ENCODE measurements at regions not wholly inside any gene's neighbourhood (a gene's known extent, or its start where the extent isn't known, plus 50 kb on each side); places are given as distances from the start of the nearest gene placed in this dataset.

GRCh38 chr13:69477451-69477850 is 630.2 kb upstream of the ATXN8OS start:
- TF ChIP-seq POLR2AphosphoS5 (IDR thresholded peaks at IDR 0.05; ENCODE audit: low read depth) = no peak
- no peak for TF ChIP-seq SPI1 (IDR thresholded peaks at IDR 0.05; ENCODE audit: borderline replicate concordance, low read depth)
- no peak for TF ChIP-seq GABPA (IDR thresholded peaks at IDR 0.05; ENCODE audit: low read depth)
- TF ChIP-seq CTCF (IDR thresholded peaks at IDR 0.05; ENCODE audit: insufficient read depth, low read length) = no peak
- TF ChIP-seq, protein P1, sequence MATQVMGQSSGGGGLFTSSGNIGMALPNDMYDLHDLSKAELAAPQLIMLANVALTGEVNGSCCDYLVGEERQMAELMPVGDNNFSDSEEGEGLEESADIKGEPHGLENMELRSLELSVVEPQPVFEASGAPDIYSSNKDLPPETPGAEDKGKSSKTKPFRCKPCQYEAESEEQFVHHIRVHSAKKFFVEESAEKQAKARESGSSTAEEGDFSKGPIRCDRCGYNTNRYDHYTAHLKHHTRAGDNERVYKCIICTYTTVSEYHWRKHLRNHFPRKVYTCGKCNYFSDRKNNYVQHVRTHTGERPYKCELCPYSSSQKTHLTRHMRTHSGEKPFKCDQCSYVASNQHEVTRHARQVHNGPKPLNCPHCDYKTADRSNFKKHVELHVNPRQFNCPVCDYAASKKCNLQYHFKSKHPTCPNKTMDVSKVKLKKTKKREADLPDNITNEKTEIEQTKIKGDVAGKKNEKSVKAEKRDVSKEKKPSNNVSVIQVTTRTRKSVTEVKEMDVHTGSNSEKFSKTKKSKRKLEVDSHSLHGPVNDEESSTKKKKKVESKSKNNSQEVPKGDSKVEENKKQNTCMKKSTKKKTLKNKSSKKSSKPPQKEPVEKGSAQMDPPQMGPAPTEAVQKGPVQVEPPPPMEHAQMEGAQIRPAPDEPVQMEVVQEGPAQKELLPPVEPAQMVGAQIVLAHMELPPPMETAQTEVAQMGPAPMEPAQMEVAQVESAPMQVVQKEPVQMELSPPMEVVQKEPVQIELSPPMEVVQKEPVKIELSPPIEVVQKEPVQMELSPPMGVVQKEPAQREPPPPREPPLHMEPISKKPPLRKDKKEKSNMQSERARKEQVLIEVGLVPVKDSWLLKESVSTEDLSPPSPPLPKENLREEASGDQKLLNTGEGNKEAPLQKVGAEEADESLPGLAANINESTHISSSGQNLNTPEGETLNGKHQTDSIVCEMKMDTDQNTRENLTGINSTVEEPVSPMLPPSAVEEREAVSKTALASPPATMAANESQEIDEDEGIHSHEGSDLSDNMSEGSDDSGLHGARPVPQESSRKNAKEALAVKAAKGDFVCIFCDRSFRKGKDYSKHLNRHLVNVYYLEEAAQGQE (IDR thresholded peaks at IDR 0.05; ENCODE audit: insufficient replicate concordance, low read depth) = no peak
- Histone ChIP-seq H3K27me3 (ENCODE audit: insufficient read depth, poor library complexity, severe bottlenecking) (no peaks in the 10 kb centered on the region), H3K27ac (replicated peaks) (no peak overlapping the region), H3K4me3 (replicated peaks; ENCODE audit: insufficient read depth, low read length) (no peak overlapping the region)
- DNase-seq (ENCODE audit: low read depth in 1 of 2, low spot score in 1 of 2) = no peak

- H3K4me3 ChIP-seq (replicated peaks; ENCODE audit: insufficient read depth, low read length) = no peak overlapping the region
- DNase-seq (ENCODE audit: low read depth in 1 of 2, low spot score in 1 of 2) = no peak
- H3K27me3 ChIP-seq (ENCODE audit: insufficient read depth, poor library complexity, severe bottlenecking) = no peaks in the 10 kb centered on the region
- no peak overlapping the region for H3K27ac ChIP-seq (replicated peaks)
- TF ChIP-seq SPI1 (IDR thresholded peaks at IDR 0.05; ENCODE audit: borderline replicate concordance, low read depth) = no peak
- TF ChIP-seq, protein P1 (IDR thresholded peaks at IDR 0.05; ENCODE audit: insufficient replicate concordance, low read depth) = no peak
- no peak for TF ChIP-seq CTCF (IDR thresholded peaks at IDR 0.05; ENCODE audit: insufficient read depth, low read length)
- TF ChIP-seq POLR2AphosphoS5 (IDR thresholded peaks at IDR 0.05; ENCODE audit: low read depth) = no peak
- no peak for TF ChIP-seq GABPA (IDR thresholded peaks at IDR 0.05; ENCODE audit: low read depth)
Measured at GRCh38 chr13:69474011-69474685, 633.5 kb upstream of the ATXN8OS start.

GRCh38 chr13:69468624-69469023 is 639.0 kb upstream of the ATXN8OS start:
- TF ChIP-seq, protein P1 (IDR thresholded peaks at IDR 0.05; ENCODE audit: insufficient replicate concordance, low read depth) = no peak
- no peak for TF ChIP-seq CTCF (IDR thresholded peaks at IDR 0.05; ENCODE audit: insufficient read depth, low read length)
- Histone ChIP-seq H3K27ac (replicated peaks) (no peak overlapping the region), H3K4me3 (replicated peaks; ENCODE audit: insufficient read depth, low read length) (no peak overlapping the region), H3K27me3 (ENCODE audit: insufficient read depth, poor library complexity, severe bottlenecking) (no peaks in the 10 kb centered on the region)
- no peak for DNase-seq (ENCODE audit: low read depth in 1 of 2, low spot score in 1 of 2)

Data from HL-60 (cell line).